Choroid plexus epithelial cell (primary cell): ENCODE measurements at regions not wholly inside any gene's neighbourhood (a gene's known extent, or its start where the extent isn't known, plus 50 kb on each side); places are given as distances from the start of the nearest gene placed in this dataset.
A peak's percentile ranks its signal among the peaks of the same experiment; 100 is the strongest.

Experiments used
- DNase-seq: peaks from one replicate; pipeline ENCODE4 v3.0.0-alpha.2; 2010; ENCODE audit warnings: low read depth
- H3K4me3 ChIP-seq: 2 replicates; pipeline ENCODE4 v1.5.1; 2011; ENCODE audit warnings: low read depth, mild to moderate bottlenecking, control low read depth, low read length, moderate library complexity
- CTCF ChIP-seq: conservative IDR thresholded peaks from 2 replicates; pipeline ENCODE4 v1.5.1; 2011; ENCODE audit warnings: low read depth, mild to moderate bottlenecking, control low read depth, inconsistent platforms, low read length, moderate library complexity

DNA sequence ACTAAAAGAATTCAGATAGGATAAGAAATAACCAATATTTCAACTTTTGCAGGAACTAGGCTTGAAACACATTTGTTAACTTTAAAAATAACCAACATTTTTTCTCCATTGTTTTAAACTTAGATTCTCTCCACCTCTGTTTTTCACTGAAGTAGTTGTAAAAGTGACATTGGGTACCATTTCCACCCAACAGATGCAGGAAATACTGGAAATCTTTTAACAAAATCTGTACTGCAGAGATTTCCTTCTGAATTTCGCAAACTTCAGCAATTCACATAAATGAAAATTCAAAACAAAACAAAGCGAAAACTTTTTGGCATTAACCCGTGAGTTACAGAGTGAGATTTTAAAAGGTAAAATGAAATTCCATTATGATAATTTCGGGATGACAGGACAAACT is 731.7 kb downstream of the RFPL4B start:
- no peak for TF ChIP-seq CTCF
- DNase-seq, result no peak
- no peak overlapping the region for H3K4me3 ChIP-seq

DNA sequence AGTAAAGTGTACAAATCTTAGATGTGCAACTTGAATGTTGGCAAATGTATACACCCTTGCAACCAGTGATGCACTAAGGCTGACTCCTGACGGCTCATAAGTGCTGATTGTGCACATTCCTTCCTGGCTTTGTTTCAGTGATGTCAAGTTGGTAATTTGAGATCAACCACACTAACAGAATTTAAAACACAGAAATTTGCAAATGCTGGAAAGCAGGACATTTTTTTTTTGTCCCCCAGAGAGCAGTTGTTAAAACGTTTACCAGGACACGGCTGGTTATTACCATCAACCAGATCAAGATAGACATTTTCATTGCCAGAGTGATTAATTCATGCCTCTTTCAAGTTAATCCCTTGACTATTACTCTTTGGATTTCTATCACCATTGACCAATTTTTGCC is 735.6 kb downstream of the RFPL4B start:
- peak; percentile 95 for DNase-seq
- no peak overlapping the region for H3K4me3 ChIP-seq
- no peak for TF ChIP-seq CTCF

DNA sequence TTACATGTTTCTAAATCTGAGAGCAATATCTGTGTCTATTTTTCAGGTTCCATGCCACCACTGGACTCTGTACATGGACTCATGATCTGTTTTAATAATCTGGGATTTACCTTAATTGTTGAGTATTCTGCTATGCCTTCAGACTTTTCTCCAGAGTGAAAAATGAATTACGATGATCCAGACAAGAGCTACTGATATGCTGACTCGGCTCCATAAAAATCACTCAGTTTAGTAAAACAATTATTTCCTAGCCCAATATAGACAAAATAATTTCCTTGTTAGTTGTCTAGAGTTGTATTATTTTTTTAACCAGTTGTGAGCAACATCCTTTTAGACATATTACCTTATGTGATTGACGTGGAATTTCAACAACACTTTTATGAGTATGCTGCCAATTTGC is 736.8 kb downstream of the RFPL4B start:
- no peak overlapping the region for H3K4me3 ChIP-seq
- no peak for DNase-seq
- TF ChIP-seq CTCF, result no peak

DNA sequence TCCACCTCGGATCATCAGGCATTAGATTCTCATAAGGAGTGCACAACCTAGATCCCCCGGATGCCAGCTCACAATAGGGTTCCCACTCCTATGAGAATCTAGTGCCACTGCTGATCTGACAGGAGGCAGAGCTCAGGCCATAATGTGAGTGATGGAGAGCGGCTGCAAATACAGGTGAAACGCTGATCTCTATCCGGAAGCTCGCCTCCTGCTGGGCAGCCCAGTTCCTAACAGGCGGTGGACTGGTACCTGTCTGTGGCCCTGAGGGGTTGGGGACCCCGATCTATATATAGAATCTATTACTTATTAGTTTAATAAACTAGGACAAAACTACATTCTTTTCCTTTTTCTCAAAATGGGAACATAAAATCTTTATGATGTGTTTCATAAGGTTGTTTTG is 741.9 kb downstream of the RFPL4B start:
- no peak for DNase-seq
- no peak overlapping the region for H3K4me3 ChIP-seq
- peak; percentile 10 for TF ChIP-seq CTCF

GRCh38 chr6:113092795-113093194 is 745.7 kb downstream of the RFPL4B start:
- no peak for TF ChIP-seq CTCF
- DNase-seq, result no peak
- H3K4me3 ChIP-seq, result no peak overlapping the region

- H3K4me3 ChIP-seq, result no peak overlapping the region
- TF ChIP-seq CTCF, result no peak
- peak; percentile 85 for DNase-seq
Measured at GRCh38 chr6:113094779-113095178, 747.6 kb downstream of the RFPL4B start.

DNA sequence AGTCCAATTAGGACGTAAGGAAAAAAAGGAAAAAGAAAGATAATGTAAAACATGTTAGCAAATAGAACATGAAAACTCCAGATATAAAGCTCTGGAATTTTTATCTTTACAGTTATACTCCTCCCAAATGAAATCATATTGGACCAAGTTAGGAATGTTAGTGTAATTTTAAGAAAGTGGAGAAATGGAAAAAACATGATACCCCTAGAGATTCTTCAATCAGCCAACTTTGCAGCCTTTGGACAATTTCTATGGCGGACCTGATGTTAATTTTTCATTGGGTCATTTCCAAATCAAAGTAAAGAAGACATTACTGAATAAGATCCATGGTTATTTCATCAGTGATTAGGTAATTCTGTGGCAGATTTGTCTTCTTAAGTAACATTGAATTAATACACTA is 748.7 kb downstream of the RFPL4B start:
- TF ChIP-seq CTCF, result no peak

More for the DNA sequence above, 748.7 kb downstream of the RFPL4B start:
- no peak overlapping the region for H3K4me3 ChIP-seq
- no peak for DNase-seq
